CD4-positive, alpha-beta T cell treated with Interleukin-15 for 1 hour (primary cell): ENCODE measurements at regions not wholly inside any gene's neighbourhood (a gene's known extent, or its start where the extent isn't known, plus 50 kb on each side); places are given as distances from the start of the nearest gene placed in this dataset.

Experiments
- DNase-seq: peaks from one replicate; pipeline ENCODE4 v3.0.0-alpha.2; 2020

GRCh38 chr4:85268961-85269360 is 206.0 kb upstream of the ARHGAP24 start:
- DNase-seq, result no peak

GRCh38 chr4:85274955-85275354 is 200.0 kb upstream of the ARHGAP24 start:
- DNase-seq, result no peak

GRCh38 chr4:85280963-85281362 is 194.0 kb upstream of the ARHGAP24 start:
- no peak for DNase-seq

GRCh38 chr4:85291226-85291625 is 183.7 kb upstream of the ARHGAP24 start:
- DNase-seq, result no peak

GRCh38 chr4:85298037-85298436 is 176.9 kb upstream of the ARHGAP24 start:
- DNase-seq, result no peak

GRCh38 chr4:85302193-85302736 is 172.7 kb upstream of the ARHGAP24 start:
- DNase-seq, result no peak

GRCh38 chr4:85302756-85303155 is 172.2 kb upstream of the ARHGAP24 start:
- DNase-seq, result no peak

- DNase-seq, result no peak
Measured at GRCh38 chr4:85318415-85318814, 156.5 kb upstream of the ARHGAP24 start.

GRCh38 chr4:85358831-85359230 is 116.1 kb upstream of the ARHGAP24 start:
- no peak for DNase-seq

GRCh38 chr4:85362550-85362949 is 112.4 kb upstream of the ARHGAP24 start:
- DNase-seq, result no peak

- DNase-seq, result no peak
Measured at GRCh38 chr4:85367815-85368214, 107.1 kb upstream of the ARHGAP24 start.

GRCh38 chr4:85368240-85368639 is 106.7 kb upstream of the ARHGAP24 start:
- DNase-seq, result no peak

GRCh38 chr4:85368932-85369331 is 106.0 kb upstream of the ARHGAP24 start:
- DNase-seq, result no peak

GRCh38 chr4:85369703-85370380 is 105.1 kb upstream of the ARHGAP24 start:
- DNase-seq, result no peak

GRCh38 chr4:85370400-85371032 is 104.4 kb upstream of the ARHGAP24 start:
- peak; percentile 44 for DNase-seq

- no peak for DNase-seq
Measured at GRCh38 chr4:85372966-85373365, 102.0 kb upstream of the ARHGAP24 start.

- DNase-seq, result no peak
Measured at GRCh38 chr4:85376285-85376684, 98.7 kb upstream of the ARHGAP24 start.

GRCh38 chr4:85381968-85382367 is 93.0 kb upstream of the ARHGAP24 start:
- DNase-seq, result no peak

- no peak for DNase-seq
Measured at GRCh38 chr4:85391071-85391470, 83.9 kb upstream of the ARHGAP24 start.

- no peak for DNase-seq
Measured at GRCh38 chr4:85391589-85392410, 83.2 kb upstream of the ARHGAP24 start.

GRCh38 chr4:85393201-85393600 is 81.7 kb upstream of the ARHGAP24 start:
- DNase-seq, result no peak

- DNase-seq, result no peak
Measured at GRCh38 chr4:85398276-85398675, 76.7 kb upstream of the ARHGAP24 start.

GRCh38 chr4:85399270-85399669 is 75.7 kb upstream of the ARHGAP24 start:
- no peak for DNase-seq

GRCh38 chr4:85402371-85402770 is 72.6 kb upstream of the ARHGAP24 start:
- DNase-seq, result no peak
